ENCODE measurements at regions not wholly inside any gene's neighbourhood (a gene's known extent, or its start where the extent isn't known, plus 50 kb on each side); places are given as distances from the start of the nearest gene placed in this dataset.

DNA sequence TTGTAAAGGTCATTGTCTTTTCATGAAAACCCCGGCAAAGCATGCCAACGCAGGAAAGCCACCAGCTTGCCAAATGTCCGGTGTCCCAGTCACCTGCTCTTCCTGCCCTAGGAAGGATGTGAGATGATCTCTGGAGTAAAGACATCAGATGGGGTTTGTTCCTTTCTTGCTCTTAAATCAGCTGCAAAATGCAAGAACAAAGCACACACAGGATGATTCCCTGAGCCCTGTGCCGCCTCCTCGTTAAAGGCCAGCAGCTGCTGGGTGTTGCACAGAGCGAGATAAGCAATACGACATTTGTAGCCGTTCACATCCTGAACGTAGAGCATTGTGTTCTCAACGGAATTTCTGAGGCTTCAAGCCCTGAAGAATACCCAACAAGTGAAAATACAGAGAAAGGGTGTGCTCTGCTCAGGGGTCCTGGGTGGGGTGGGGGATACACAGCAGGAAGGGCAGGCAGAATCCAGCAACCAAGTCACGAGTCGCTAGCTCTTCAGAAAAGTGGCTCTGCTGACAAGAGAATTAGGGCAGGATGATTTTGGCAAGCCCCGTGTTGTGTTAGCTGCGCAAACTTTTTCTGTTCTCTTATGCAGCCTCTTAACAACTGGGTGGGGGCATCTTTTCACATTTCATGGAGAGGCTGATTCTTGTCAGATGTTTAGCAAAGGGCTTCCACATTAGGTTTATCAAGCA is 229.2 kb upstream of the MAP3K1 start:
- peak; percentile 47 for ATAC-seq

DNA sequence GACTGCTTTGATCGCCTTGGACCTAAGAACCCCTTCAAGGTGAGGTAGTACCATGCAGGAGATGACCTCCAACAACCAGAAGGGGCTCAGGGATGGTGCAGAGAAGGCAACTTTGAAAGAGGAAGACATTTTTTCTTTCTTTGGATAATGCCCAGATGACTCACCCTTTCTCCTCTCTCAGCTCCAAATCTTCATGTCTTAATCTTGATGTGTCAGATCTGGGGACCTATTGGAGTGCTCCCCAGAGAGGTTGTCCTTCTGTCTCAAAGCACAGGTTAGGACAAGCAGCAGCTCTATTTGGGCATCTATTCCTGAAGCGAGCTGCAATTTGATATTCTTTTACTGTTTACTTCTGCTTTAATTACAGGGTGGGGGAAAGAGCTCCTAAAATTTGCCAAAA is 229.9 kb upstream of the MAP3K1 start:
- peak; percentile 89 for ATAC-seq

DNA sequence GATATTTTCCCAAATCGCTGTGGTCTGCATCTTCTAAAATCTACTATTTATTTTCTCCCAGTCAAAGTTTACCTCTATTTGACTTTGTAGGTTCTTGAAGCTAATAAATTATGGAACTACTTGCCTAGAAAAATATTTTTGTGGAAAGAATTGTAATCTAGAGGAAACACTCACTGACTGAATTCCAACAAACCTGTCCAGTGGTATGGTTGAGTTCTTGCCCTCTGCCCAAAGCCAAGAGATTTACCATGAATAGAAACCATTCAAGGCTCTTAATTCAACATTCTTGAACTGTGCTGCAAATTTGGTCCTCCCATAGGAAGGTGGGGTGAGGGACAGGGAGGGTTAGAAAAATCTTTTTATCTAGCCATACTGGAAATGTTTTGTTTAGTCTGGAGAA is 233.9 kb upstream of the MAP3K1 start:
- no peak for ATAC-seq

DNA sequence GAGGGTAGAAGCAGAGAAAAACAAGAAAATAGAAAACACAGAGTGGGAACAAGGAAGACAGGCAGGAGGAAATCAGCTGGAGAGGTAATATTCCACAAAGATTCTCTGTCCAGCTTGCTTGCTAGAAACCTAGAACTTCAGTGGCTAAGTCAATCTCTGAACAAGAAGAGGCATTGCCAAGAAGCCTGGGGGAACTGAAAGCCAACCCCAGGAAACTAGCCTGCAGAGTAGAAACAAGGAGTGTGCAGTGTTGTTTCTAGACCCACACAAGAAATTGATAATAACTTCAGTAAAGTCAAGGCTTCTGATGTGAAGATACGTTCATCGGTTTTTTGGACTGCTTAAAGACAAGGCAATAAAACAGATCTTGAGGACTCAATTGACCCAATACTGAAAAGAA is 234.5 kb upstream of the MAP3K1 start:
- no peak for ATAC-seq

DNA sequence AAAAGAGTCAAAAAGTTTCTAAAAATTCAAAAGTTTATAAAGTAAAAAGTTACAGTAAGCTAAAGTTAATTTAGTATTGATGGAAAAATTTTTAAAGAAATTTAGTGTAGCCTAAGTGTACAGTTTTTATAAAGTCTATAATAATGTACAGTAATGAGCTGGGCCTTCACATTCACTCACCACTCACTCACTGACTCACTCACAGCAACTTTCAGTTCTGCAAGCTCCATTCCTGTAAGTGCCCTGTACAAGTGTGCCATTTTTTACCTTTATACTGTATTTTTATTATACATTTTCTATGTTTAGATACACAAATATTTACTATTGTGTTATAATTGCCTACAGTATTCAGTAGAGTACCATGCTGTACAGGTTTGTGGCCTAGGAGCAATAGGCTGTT is 239.5 kb upstream of the MAP3K1 start:
- ATAC-seq: no peak

DNA sequence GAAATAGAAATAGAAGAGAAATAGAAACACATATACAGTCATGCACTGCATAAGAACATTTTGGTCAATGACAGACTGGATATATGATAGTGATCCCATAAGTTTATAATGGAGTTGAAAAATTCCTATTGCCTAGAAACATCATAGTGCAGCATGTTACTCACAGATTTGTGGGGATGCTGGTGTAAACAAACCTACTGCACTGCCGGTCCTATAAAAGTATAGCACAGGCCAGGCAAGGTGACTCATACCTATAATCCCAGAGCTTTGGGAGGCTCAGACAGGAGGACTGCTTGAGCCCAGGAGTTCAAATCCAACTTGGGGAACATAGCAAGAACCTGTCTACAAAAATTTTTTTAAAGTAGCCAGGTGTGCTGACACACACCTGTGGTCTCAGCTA is 240.6 kb upstream of the MAP3K1 start:
- ATAC-seq: no peak

DNA sequence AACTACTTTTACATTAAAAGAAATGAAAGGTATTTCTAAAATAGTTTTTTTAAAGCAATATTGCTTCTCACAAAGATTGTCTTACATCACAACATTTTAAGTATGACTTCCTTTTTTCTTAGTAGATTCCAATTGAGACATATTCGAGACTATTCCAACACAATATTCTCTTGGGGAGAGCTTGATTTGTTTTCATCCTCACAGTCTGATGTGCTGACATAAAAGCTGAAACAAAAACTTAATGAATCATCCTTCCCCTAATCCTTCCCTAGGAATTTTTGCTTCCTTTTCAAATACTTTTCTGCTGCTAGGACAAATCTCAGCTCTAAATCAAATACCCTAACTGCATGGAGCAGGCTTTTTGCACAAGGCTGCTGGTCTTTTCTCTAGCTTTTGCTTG is 245.8 kb upstream of the MAP3K1 start:
- no peak for ATAC-seq

DNA sequence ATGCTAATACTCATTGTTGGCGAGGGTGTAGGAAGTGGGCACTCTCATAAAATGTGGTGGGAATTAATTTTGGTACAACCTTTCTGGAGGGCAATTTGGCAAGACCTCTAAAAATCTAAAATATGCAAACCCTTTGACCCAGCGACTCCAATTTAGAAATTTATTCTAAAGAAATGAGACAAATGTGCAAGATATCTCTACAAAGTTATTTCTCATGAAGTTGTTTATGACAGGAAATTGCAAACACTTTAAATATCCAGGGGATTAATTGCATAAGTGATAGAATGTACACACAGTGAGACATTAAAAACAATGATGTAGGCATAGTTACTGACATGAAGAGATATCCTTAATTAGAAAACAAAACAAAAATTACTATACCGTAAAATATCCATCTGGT is 246.3 kb upstream of the MAP3K1 start:
- ATAC-seq: no peak

DNA sequence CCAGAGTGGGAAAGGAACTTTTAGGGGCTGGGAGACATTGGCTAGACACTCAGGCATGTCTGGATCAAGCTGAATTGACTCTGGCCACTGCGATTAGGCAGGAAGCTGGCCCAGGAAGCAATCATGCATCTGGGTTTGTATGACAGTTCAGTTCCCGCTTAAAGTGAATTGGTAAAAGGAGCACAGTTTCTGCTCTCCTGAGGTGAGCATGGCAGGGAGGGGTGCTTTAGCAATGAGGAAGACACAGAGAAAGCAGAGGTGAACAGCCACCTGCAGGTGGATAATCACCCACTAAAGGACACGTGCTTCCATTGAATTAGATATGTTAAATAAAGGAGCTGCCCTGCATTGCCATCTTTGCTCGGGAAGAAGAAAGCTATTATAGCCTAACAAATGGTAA is 248.1 kb upstream of the MAP3K1 start:
- ATAC-seq: no peak

DNA sequence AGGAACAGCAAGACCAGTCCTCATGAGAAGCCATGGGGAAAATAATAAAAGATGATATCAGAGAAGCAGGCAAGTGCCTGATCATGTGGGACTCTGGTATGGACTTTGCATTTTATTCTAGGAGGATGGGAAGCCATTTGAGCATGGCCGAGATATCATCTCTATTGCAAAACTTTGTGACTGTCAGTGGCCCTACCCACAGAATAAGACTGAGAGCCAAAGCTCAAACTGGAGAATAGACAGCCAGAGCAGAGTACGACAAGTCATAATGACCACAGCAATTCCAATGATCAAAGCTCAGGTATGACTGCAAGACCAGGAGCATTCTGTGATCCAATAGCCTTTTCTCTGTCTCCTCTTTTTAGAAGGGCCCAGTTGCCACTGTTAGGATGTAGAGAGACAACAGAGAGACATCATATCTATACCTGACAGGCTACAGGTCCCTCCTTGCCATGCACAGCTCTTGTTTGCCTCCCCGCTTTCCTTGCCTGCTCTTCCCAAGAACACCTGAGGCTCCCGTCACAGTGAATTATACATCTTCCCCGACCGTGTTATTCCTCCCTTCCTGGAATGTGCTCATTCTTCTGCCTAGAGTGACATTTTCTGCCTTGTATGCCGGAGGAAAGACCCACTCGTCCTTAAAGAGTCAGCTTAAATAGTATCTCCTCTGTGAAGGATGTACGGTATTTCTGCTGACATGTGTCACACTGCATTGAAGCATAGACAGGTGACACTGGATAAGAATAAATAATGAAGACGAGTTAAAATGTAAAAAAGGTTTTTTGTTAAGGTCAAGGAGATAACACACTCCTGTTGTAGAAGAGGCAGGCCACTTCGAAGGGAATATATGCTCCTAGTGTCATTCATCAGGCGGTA is 248.7 kb upstream of the MAP3K1 start:
- no peak for ATAC-seq

DNA sequence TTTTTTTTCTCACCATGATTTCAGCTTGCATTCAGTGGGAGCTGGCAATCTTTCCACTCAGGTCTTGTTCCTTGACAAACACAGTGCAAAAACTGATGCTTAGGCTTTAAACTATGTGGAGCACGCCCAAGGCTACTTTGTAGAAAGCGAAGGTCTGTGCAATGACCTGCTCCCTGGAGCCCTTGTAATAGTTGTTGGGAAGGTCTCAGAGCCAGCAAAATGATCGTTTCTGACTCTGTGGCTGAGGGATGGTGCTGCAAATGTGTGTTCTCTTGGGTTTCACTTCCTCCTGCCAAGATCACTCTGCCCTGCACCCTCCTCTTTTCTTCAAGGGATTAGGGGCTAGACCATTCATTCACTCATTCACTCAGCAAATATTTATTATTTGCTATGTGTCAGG is 249.7 kb upstream of the MAP3K1 start:
- ATAC-seq: peak; percentile 37

DNA sequence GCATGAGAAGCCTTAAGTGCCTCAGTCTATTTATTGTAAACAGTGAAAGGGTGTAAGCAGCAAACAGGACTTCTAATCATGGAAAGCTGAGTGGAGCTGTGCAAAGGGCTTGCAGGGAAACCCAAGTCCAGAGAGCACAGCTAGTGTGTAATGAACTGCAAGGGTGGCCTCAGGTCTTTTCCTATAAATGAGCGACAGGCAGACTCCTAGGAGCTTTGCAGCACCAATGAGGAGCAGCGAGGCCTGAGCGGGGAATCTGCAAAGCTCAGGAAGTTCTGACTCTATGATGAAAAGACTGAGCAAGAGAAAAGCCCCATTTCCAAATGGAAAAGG is 250.1 kb upstream of the MAP3K1 start:
- no peak for ATAC-seq

DNA sequence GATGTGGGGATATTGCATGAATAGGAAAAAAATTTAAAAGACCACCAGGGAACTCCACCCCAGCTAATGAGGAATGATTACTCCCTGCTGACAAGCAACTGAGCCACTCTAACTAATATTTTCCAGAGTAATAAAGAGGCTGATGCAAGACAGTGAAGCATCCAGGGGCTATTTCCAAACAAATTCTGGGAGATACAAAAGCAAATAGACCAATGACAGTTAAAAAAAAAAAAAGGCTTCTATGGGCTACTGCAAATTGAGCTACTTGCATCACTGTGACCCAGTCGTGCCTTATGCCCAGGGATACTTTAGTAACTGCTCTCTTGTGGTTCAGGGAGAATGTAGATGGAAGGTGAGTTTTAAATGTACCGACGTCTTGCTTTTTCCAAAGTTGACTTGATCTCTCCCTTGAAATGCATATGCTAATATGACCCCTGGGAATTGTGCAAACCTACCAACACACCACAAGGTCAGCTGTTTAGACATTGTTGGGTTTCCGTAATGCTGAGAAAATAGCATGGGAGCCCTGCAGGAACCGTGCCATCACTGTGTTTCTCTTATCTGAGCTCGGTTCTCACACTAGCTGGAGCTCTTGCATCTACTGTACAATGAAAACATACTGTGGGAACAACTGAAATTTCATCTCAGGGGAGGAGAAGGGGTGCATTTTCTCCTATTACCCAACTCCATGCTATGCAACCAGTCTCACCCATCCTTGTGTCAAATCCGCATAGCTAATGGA is 250.6 kb upstream of the MAP3K1 start:
- ATAC-seq: no peak

DNA sequence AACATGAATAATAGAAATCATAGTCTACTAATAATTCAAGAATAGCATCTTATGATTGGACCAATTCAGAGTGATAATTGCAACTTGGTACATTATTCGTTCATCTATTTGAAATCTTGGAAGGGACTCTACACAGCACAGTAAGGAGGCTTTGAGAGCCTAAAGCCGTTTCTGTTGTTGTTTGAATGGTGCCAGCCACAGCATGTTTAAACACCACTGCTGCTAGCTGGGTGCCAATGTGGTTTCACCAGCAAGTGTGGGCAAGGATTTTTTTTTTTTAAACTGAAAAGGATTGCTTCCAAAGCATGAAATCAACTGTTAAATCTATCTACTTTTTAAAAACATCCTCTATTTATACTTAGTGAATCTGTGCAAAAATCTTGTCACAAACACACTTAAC is 253.9 kb upstream of the MAP3K1 start:
- ATAC-seq: peak; percentile 64

DNA sequence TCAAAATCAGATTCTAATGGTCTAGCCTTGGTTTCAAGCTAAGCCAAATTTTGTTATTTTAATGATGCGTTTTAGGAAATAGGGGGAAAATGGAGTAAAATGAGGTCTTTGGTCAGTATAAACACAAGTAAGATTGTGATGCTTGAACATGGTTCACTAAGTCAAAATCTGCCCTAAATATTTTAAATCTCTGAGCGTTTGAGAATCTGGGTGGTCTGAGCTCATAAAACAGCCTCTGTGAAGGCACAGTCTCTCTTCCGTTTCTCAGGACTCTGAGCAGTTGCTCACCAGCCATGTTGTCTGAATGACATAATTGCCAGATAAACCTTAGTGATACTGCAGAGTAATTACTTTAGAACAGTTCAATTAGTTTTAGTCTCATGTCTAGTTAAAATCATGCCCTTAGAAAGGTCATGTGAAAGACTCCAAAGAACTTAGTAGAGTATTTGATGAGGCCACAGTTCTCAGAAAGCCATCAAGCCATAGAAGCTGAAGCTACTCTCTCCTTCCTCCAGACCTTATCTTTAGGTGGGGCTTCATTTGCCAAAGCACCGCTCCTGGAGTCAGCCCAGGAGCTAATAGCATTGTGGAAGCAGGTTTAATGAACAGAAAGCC is 257.1 kb upstream of the MAP3K1 start:
- ATAC-seq: no peak

DNA sequence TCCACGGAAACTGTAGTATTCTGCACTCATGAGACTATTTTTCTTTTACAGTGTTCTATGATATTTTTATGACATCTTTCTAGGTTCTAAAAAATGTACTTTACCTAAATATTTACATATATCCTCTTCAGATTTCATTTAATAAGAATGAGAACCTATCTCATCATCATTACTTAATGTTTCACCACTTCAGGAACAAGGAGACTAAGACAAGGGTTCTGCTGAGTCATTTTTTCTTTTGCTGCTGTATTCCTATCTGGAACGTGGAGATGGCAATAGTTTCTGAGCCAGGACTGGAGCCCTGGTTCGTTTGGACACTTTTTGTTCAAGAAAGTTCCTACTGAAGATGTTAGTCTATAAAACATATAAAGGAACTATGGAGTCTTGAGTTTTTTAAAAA is 258.2 kb upstream of the MAP3K1 start:
- ATAC-seq: no peak

DNA sequence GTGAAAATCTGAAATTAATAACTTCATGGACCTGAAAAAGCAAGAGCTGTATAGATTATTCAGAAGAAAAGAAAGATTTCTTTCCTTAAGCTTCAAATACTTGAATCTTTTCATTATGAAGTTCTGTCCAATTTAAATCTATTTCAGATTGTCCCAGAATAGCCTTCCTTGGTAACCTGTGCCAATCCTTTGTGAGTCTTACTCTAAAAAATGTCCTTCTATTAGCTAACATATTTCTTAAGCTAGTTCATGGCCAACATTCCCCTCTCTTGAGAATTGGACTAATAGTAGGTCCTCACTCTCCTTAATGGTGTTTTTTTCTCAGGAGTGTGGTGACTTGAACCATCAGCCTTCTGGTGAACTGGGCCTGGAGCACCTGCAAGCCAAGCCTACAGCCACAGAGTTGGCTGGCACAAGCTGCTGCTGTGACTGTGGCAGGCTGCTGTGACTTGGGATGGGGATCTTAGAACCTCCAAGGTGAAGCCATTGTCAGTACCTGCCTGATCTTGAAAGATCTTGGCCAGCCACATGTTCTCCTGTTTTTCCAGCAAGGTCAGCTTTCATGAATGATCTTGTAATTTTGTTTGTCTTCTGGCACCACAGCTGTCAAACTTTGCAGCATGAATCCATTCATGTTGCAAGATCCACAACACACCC is 262.6 kb upstream of the MAP3K1 start:
- ATAC-seq: peak; percentile 78

DNA sequence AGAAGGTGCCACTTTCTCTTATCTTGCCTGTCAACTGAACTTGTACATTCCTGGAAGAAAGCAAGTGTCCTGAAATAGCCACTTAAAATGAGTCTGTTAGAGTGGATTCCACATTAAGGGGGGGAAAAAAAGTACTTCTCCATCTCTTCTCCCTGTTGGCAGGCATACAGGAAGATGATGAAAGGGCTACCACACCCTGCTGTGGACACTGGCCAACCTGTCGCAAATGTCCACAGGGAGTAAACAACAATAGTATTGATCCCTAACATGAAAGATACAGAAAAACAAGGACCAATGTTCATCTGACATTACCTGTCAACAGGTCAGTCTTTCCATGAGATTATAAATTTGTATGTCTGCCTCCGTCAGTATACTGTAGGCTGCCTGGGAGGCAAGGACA is 265.1 kb upstream of the MAP3K1 start:
- no peak for ATAC-seq

DNA sequence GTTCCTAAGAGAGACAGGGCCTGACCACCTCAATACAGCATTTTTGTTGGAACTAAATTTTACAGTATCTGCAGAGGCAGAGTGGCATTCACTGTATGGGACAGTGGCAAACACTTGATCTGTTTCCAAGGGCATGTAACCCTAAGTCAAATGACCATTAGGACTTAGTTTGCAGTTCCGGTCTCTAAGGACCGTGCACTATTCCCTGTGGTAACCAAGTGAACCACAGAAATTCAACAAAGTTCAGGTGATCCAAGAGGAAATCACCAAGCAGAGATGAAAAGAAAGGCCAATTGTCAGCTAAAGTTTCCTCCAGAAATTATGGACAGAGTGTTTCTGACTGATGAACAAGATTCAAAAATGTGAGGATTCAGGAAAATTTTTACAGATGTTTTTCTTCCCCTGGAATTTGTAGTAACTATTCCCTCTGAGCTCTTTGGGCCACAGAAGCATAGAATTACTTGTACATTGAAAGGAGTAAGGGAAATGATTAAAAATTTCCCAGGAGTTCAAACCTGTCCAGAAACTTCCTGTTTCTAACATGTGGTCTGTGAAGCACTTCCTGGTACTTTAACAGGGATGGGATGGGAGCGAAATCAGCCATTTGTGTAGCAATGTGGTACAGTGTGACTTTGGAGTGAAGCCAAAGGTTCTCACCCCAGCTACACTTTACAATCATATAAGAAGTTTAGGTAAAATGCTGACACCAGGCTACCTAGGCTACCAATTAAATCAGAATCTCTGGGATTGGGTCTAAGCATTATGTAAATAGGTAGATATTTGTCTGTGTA is 266.1 kb upstream of the MAP3K1 start:
- no peak for ATAC-seq

DNA sequence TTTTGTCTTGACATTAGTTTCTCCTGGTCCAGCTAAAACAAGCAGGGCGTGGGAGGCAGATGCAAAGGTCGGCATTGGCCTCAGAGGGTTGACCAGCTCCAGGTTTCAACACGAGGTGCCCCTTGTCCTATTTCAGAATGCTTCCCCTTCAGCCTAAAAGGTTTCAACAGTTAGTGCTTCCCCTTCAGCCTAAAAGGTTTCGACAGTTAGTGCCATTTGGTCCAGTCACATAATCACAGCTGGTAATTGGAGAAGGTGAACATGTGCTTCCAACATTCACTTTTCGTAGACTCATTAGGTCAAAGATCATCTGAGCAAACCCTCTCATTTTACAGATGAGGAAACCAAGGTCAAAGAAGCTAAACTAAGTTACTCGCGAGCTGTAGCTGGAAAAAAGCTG is 270.3 kb upstream of the MAP3K1 start:
- ATAC-seq: no peak

DNA sequence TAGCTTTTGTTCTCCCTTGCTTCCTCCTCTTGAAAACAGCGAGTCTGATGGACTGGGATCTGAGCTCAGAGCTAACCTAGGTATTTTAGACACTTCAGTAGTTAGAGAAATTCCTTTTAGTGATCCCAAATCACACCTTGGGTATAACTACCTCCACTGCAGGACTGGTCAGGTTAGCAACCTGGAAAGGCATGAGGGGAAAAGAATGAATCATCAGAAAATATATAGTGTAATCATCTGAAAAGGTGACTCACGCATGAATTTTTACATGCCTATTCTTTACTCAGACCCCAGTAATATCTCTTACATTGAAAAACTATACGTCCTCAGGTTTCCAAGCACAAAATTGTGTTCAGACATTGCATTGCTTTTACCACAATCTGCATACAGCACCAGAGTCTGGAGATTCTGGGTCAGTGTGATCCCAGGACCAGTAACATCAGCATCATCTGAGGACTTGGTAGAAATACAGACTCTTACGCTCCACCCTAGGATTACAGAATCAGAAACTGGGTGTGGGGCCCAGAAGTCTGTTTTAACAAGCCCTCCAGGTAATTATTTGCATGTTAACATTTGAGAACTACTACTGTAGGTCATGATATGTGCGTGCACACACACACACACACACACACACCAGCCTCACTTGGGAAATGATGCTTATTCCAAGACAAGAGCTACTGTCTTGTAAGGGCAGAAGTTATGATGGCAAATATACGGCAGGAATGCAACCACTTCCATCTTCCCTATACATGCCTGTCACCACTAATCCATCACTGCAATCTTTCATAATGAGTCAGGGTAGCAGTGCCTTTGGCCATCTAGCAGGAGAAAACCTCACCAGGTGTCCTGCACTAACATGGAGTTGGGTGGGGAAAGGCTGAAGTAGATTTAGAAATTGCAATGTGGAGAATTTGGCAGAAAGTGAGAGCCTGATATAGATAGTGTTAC is 271.6 kb upstream of the MAP3K1 start:
- ATAC-seq: peak; percentile 89

Measured in esophagus mucosa (tissue), 1 donor.